ENCODE measurements at regions not wholly inside any gene's neighbourhood (a gene's known extent, or its start where the extent isn't known, plus 50 kb on each side); places are given as distances from the start of the nearest gene placed in this dataset.

DNA sequence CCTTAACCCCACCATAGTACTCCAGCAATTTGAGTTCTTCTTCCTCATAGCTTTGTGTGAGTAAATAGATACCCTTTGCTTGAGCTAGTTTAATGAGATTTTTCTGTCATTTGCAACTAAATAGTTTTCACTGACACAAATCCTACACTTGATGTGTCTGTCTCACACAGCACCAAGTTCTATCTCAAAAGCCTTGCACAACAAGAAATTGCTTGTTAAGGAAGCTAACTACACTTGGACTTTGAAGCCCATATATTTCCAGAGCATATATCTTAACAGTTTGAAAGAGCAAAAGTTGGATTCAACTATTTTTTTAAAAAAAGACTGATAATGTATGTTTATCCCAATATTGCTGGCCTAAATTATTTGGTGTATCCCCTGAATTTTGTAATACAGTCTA, 459.2 kb downstream of the ACTL7B start:
- FAIRE-seq: no peak

More for the DNA sequence above, 459.2 kb downstream of the ACTL7B start:
- intact Hi-C loops (cut with micrococcal nuclease; ENCODE audit: unreplicated experiment) (no loop called here), in situ Hi-C loops (cut with HindIII; ENCODE audit: extremely low pct_ligation_motif_present, low pct_unique_long_range_greater_than_20kb) (no loop called here)
- CTCF ChIA-PET (ENCODE audit: low intra/inter-chr PET ratio, low total read pairs): no interaction called here
- Histone ChIP-seq H3K4me2 (ENCODE audit: low read depth, low read length) (no peak overlapping the region), H3K4me1 (ENCODE audit: insufficient read depth, low read length) (no peaks in the 10 kb centered on the region), H3K9me3 (ENCODE audit: low read length) (no peaks in the 10 kb centered on the region), H4K20me1 (ENCODE audit: insufficient read depth, low read length) (no peaks in the 10 kb centered on the region), H3K27ac (ENCODE audit: extremely low read length, insufficient read depth, low read length) (no peak overlapping the region), H2AFZ (ENCODE audit: low read length) (no peak overlapping the region), H3K27me3 (ENCODE audit: control insufficient read depth in 1 of 2, insufficient read depth in 2 of 2, low read length in 2 of 2) (0 out of 5 replicates have a peak, but pooled peaks cover 0 to 1% of the 10 kb centered on the region in 2 experiments), H3K9ac (ENCODE audit: insufficient read depth, low read depth, low read length) (no peak overlapping the region), H3K79me2 (ENCODE audit: insufficient read depth, low read length) (no peaks in the 10 kb centered on the region), H3K4me3 (replicated peaks in 1 of 3; ENCODE audit: insufficient read depth in 1 of 3, low read depth in 2 of 3, low read length in 3 of 3) (no peak overlapping the region), H3K36me3 (replicated peaks in 1 of 2; ENCODE audit: control insufficient read depth in 1 of 2, insufficient read depth in 2 of 2, low read length in 2 of 2) (no peaks in the 10 kb centered on the region)
- POLR2A ChIA-PET: no interaction called here
- ATAC-seq: no peak
- DNase-seq (ENCODE audit: low spot score): no peak
- TF ChIP-seq ZNF549 (CRISPR knock-in tag; IDR thresholded peaks at IDR 0.05) (no peak), SP2 (CRISPR knock-in tag; IDR thresholded peaks at IDR 0.05) (no peak), PCBP1 (IDR thresholded peaks at IDR 0.05; ENCODE audit: borderline replicate concordance, low read depth, low read length) (no peak), TCF7L2 (IDR thresholded peaks at IDR 0.05; ENCODE audit: low read depth, low read length) (no peak), MTF1 (CRISPR knock-in tag; IDR thresholded peaks at IDR 0.05) (no peak)
- TF ChIP-seq, protein P1, sequence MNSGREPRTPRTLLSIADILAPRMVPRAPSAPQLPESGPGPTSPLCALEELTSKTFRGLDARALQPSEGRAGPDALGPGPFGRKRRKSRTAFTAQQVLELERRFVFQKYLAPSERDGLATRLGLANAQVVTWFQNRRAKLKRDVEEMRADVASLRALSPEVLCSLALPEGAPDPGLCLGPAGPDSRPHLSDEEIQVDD (CRISPR knock-in tag; IDR thresholded peaks at IDR 0.05; ENCODE audit: borderline replicate concordance): no peak
- TF ChIP-seq, protein P2, sequence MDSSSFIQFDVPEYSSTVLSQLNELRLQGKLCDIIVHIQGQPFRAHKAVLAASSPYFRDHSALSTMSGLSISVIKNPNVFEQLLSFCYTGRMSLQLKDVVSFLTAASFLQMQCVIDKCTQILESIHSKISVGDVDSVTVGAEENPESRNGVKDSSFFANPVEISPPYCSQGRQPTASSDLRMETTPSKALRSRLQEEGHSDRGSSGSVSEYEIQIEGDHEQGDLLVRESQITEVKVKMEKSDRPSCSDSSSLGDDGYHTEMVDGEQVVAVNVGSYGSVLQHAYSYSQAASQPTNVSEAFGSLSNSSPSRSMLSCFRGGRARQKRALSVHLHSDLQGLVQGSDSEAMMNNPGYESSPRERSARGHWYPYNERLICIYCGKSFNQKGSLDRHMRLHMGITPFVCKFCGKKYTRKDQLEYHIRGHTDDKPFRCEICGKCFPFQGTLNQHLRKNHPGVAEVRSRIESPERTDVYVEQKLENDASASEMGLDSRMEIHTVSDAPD (CRISPR knock-in tag; IDR thresholded peaks at IDR 0.05): no peak
- TF ChIP-seq, protein P3, sequence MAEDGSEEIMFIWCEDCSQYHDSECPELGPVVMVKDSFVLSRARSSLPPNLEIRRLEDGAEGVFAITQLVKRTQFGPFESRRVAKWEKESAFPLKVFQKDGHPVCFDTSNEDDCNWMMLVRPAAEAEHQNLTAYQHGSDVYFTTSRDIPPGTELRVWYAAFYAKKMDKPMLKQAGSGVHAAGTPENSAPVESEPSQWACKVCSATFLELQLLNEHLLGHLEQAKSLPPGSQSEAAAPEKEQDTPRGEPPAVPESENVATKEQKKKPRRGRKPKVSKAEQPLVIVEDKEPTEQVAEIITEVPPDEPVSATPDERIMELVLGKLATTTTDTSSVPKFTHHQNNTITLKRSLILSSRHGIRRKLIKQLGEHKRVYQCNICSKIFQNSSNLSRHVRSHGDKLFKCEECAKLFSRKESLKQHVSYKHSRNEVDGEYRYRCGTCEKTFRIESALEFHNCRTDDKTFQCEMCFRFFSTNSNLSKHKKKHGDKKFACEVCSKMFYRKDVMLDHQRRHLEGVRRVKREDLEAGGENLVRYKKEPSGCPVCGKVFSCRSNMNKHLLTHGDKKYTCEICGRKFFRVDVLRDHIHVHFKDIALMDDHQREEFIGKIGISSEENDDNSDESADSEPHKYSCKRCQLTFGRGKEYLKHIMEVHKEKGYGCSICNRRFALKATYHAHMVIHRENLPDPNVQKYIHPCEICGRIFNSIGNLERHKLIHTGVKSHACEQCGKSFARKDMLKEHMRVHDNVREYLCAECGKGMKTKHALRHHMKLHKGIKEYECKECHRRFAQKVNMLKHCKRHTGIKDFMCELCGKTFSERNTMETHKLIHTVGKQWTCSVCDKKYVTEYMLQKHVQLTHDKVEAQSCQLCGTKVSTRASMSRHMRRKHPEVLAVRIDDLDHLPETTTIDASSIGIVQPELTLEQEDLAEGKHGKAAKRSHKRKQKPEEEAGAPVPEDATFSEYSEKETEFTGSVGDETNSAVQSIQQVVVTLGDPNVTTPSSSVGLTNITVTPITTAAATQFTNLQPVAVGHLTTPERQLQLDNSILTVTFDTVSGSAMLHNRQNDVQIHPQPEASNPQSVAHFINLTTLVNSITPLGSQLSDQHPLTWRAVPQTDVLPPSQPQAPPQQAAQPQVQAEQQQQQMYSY (CRISPR knock-in tag; IDR thresholded peaks at IDR 0.05): no peak
- BruUV-seq (replicated peaks): no TSS peak

Data from HepG2 (cell line).